B cell (primary cell): ENCODE measurements at regions not wholly inside any gene's neighbourhood (a gene's known extent, or its start where the extent isn't known, plus 50 kb on each side); places are given as distances from the start of the nearest gene placed in this dataset.

Experiments
- ATAC-seq: fragments of 200-7000 bp; cut with Tn5 transposase; one replicate; pipeline ENCODE4 v1.10.0; 2021; ENCODE audit warnings: low read depth, mild to moderate bottlenecking, moderate number of reproducible peaks, moderate library complexity
- CTCF ChIA-PET: fragments of 350-600 bp; sonication (Branson Sonifier 250); formaldehyde crosslinking; loops from one replicate; lab custom pipeline; 2021; ENCODE audit warnings: antibody characterized with exemption, inconsistent platforms; lab: Charles Lee
- POLR2A ChIA-PET: fragments of 350-600 bp; sonication (Branson Sonifier 250); formaldehyde crosslinking; loops from one replicate; lab custom pipeline; 2021; ENCODE audit warnings: antibody characterized with exemption; lab: Charles Lee
- DNase-seq: peaks from one replicate; pipeline ENCODE4 v3.0.0; 2013
- H2AFZ ChIP-seq: 2 replicates; pipeline ENCODE4 v1.6.1; 2012; ENCODE audit warnings: mild to moderate bottlenecking, low read depth, low read length; ENCODE audit not compliant: insufficient read depth, poor library complexity, severe bottlenecking
- H3K27ac ChIP-seq, 2 donors: 1 replicate in 1 of 2; 2 replicates in 1 of 2; pipeline ENCODE4 v1.5.1; 2012 to 2013; ENCODE audit warnings: low read length in 2 of 2, mild to moderate bottlenecking in 2 of 2, moderate library complexity in 1 of 2
- H3K27me3 ChIP-seq, 4 experiments: fragments of 200-600 bp in 1 of 4; sonication (generic) in 1 of 4; replicated peaks in 1 of 4; 1 replicate in 2 of 4; 2 replicates in 2 of 4; pipeline versions ENCODE4 v1.6.1 to v1.7.0; 2013 to 2016; ENCODE audit warnings: low read length in 3 of 4, mild to moderate bottlenecking in 2 of 4, mixed read lengths in 1 of 4, moderate library complexity in 1 of 4; ENCODE audit not compliant: insufficient read depth in 4 of 4, control insufficient read depth in 3 of 4; ENCODE audit errors: control extremely low read depth in 1 of 4
- H3K36me3 ChIP-seq, 2 experiments: replicated peaks in 1 of 2; 1 replicate in 1 of 2; 2 replicates in 1 of 2; pipeline versions ENCODE4 v1.6.1 to v1.7.1; 2013; ENCODE audit warnings: low read length in 1 of 2; ENCODE audit not compliant: insufficient read depth in 2 of 2, control insufficient read depth in 1 of 2; ENCODE audit errors: control extremely low read depth in 1 of 2, extremely low read depth in 1 of 2
- H3K4me1 ChIP-seq, 2 donors: fragments of 200-600 bp in 1 of 2; sonication (generic) in 1 of 2; 1 replicate in 1 of 2; 2 replicates in 1 of 2; pipeline versions ENCODE4 v1.5.1 to v1.6.1; 2013 to 2017; ENCODE audit warnings: low read length in 2 of 2; ENCODE audit not compliant: control insufficient read depth in 2 of 2, insufficient read depth in 2 of 2
- H3K4me2 ChIP-seq: replicated peaks from 2 replicates; pipeline ENCODE3; 2012; ENCODE audit warnings: mild to moderate bottlenecking, low read depth, low read length; ENCODE audit not compliant: poor library complexity, severe bottlenecking
- H3K4me3 ChIP-seq, 5 experiments: fragments of 200-600 bp in 1 of 5; sonication (generic) in 1 of 5; 1 replicate in 3 of 5; 2 replicates in 2 of 5; pipeline versions ENCODE4 v1.5.1 to v1.7.0; 2011 to 2016; ENCODE audit warnings: low read length in 4 of 5, mild to moderate bottlenecking in 4 of 5, low read depth in 2 of 5, control low read depth in 1 of 5, moderate library complexity in 1 of 5; ENCODE audit not compliant: insufficient read depth in 1 of 5; ENCODE audit errors: control extremely low read depth in 1 of 5, extremely low read depth in 1 of 5
- H3K79me2 ChIP-seq: fragments of 200-600 bp; sonication (generic); one replicate; pipeline ENCODE4 v1.6.0; 2016; ENCODE audit warnings: low read length; ENCODE audit not compliant: control insufficient read depth, insufficient read depth
- H3K9ac ChIP-seq: fragments of 200-600 bp; sonication (generic); 2 replicates; pipeline ENCODE4 v1.6.1; 2017; ENCODE audit warnings: mild to moderate bottlenecking, low read length, moderate library complexity
- H3K9me3 ChIP-seq, 3 donors: one replicate each; pipeline versions ENCODE4 v1.6.1 to v1.7.1; 2013; ENCODE audit warnings: low read length in 2 of 3; ENCODE audit not compliant: control insufficient read depth in 2 of 3, insufficient read depth in 1 of 3; ENCODE audit errors: control extremely low read depth in 1 of 3
- H4K20me1 ChIP-seq: 2 replicates; pipeline ENCODE4 v1.6.0; 2012; ENCODE audit warnings: mild to moderate bottlenecking, low read length; ENCODE audit not compliant: insufficient read depth, control insufficient read depth, poor library complexity, severe bottlenecking
- H3K27ac Mint-ChIP-seq: one replicate; pipeline ENCODE4 v1.8.0; 2021; ENCODE audit warnings: mixed read lengths
- H3K27me3 Mint-ChIP-seq: one replicate; pipeline ENCODE4 v1.8.0; 2021; ENCODE audit warnings: mixed read lengths
- H3K4me1 Mint-ChIP-seq: one replicate; pipeline ENCODE4 v1.8.0; 2021; ENCODE audit warnings: mixed read lengths
- H3K4me3 Mint-ChIP-seq: one replicate; pipeline ENCODE4 v1.8.0; 2021; ENCODE audit warnings: mixed read lengths
- H3K9me3 Mint-ChIP-seq: one replicate; pipeline ENCODE4 v1.8.0; 2022; ENCODE audit warnings: mixed read lengths; ENCODE audit not compliant: insufficient read depth
- CTCF ChIP-seq: fragments of 200-600 bp; IDR thresholded peaks from one replicate; pipeline ENCODE4 v1.8.0; 2022; ENCODE audit warnings: antibody characterized with exemption, mild to moderate bottlenecking
- EZH2 ChIP-seq: IDR thresholded peaks from 2 replicates; pipeline ENCODE4 v1.6.1; 2012; ENCODE audit warnings: borderline replicate concordance, low read depth, mild to moderate bottlenecking, moderate library complexity, low read length; ENCODE audit not compliant: insufficient read depth, poor library complexity, severe bottlenecking
- WGBS: methylation state at CpG from one replicate; pipeline ENCODE4 v1.1.5; 2013; ENCODE audit warnings: missing lambda C conversion rate; ENCODE audit not compliant: insufficient coverage; 5-methylcytosine and 5-hydroxymethylcytosine counted together
- intact Hi-C: fragments of 100-400 bp; cut with micrococcal nuclease; formaldehyde crosslinking; loops from one replicate; pipeline ENCODE4 v1.10.0; 2022

DNA sequence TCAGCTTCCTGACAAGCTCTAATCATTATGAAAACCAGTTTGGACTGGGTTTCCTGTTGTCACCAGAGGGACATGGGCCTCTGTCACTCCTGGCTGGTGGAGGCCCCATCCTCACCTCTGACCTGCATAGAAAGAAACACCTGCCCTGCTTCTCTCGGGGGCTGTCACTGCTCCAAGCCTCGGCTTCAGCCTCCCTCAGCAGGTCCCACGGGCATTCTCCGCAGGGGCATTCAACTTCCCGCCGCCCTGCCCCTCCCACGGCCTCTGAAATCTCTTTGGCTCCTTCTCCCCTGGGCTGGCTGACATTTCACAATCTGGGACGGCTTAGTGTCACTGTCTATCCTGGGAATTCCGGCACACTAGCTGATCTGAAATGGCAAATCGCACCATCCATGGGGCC lies 257.9 kb downstream of the CTTN start:
- intact Hi-C loops, result no loop called here
- Histone ChIP-seq H3K4me1 (no peaks in the 10 kb centered on the region), H3K9me3 (no peaks in the 10 kb centered on the region), H3K27ac (no peak overlapping the region), H3K4me2 (no peak overlapping the region), H4K20me1 (no peaks in the 10 kb centered on the region), H3K4me3 (no peak overlapping the region), H3K9ac (no peak overlapping the region), H3K27me3 (peaks cover 0 to 4% (median 2%) of the 10 kb centered on the region in 4 experiments), H2AFZ (no peak overlapping the region), H3K79me2 (no peaks in the 10 kb centered on the region), H3K36me3 (no peaks in the 10 kb centered on the region)
- Mint-ChIP-seq H3K27ac (no peak overlapping the region), H3K9me3 (no peaks in the 10 kb centered on the region), H3K4me1 (no peaks in the 10 kb centered on the region), H3K27me3 (peaks cover 25% of the 10 kb centered on the region), H3K4me3 (no peak overlapping the region)
- WGBS, result 72% methylated on average over 10 of the region's 10 CpGs
- no peak for TF ChIP-seq CTCF
- DNase-seq (no peak), ATAC-seq (no peak)
- ChIA-PET POLR2A (no interaction called here), CTCF (no interaction called here)

DNA sequence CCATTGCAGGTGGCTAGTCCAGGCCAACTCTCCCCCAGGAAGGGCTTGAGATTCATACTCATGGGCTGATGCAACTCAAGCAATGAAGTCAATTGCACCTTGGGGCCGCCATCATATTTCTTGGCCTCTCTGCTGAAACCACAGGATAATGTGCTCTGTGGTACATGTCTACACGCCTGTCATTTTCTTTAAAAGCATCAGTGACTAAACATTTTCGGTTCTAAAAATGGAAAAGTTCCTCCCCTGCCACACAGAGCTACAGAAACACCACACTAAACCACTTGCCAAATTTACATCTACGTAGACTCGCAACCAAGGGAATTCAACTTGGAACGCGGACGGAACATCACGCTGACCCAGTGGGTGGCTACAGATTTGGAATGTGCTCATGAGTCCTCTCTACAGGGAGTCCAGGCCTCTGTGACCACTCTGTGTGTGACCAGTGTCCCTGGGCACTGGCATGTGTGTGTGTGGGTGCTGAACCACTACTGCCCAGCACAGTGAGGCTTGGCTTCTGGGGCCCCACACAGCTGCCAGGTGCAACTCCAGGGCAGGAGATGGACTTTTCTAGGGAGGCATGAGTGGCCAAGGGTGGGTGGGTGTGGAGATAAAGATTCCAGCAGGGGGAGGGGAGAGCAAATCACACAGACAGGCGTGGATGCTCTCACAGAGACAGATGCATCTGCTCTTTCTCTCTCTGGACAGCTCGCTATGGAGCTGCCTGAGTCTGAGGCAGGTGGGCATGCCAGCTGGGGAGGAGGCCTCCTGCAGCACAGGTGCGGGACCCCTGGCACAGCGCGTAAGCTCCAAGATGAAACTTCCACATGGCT lies 261.9 kb downstream of the CTTN start:
- CTCF ChIA-PET, result no interaction called here
- Histone ChIP-seq H3K27ac (no peak overlapping the region), H2AFZ (no peak overlapping the region), H3K9me3 (peaks cover 0 to 6% (median 0%) of the 10 kb centered on the region in 3 donors), H3K4me1 (no peaks in the 10 kb centered on the region), H3K79me2 (no peaks in the 10 kb centered on the region), H3K4me3 (no peak overlapping the region), H3K9ac (no peak overlapping the region), H4K20me1 (no peaks in the 10 kb centered on the region), H3K27me3 (peaks cover 0 to 36% (median 3%) of the 10 kb centered on the region in 4 experiments), H3K4me2 (no peak overlapping the region), H3K36me3 (no peaks in the 10 kb centered on the region)
- ATAC-seq (no peak), DNase-seq (no peak)
- intact Hi-C loops, result no loop called here
- no peak for TF ChIP-seq CTCF
- TF ChIP-seq EZH2, result no peak
- POLR2A ChIA-PET, result no interaction called here
- H3K9me3 Mint-ChIP-seq, result no peaks in the 10 kb centered on the region
- H3K4me3 Mint-ChIP-seq, result no peak overlapping the region
- no peak overlapping the region for H3K27ac Mint-ChIP-seq
- WGBS, result 89% methylated on average over 11 of the region's 14 CpGs
- peaks cover 42% of the 10 kb centered on the region for H3K27me3 Mint-ChIP-seq
- H3K4me1 Mint-ChIP-seq, result no peaks in the 10 kb centered on the region
